GM10266 (cell line): ENCODE measurements at regions not wholly inside any gene's neighbourhood (a gene's known extent, or its start where the extent isn't known, plus 50 kb on each side); places are given as distances from the start of the nearest gene placed in this dataset.

Experiments
- DNase-seq: peaks from one replicate; pipeline ENCODE4 v3.0.0; 2012; ENCODE audit errors: extremely low spot score
- CTCF ChIP-seq: IDR thresholded peaks from 2 replicates; pipeline ENCODE4 v1.5.1; 2012; ENCODE audit warnings: mild to moderate bottlenecking, low read depth; ENCODE audit not compliant: control insufficient read depth, insufficient read depth; ENCODE audit errors: missing control alignments

GRCh38 chr4:170750519-170750918 lies 660.8 kb upstream of the AADAT start:
- DNase-seq = no peak
- TF ChIP-seq CTCF = no peak

DNA sequence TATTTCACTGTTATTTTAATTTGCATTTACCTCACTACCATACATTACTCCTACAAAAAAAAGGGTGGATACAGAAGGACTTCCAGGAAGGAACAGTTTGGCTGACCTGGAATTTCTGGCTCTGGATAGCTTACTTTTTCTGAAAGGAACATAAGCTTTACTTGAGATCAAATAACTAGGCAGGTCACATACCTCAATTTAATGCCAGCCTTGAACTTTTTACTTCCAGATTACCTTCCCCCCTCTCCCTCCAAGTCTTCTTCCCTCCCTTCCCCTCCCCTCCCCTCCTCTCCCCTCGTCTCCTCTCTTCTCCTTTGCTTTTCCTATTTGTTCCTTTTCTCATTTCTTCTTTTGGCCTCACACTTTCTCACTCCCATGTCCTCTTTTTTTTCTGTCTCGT lies 659.2 kb upstream of the AADAT start:
- DNase-seq = no peak
- TF ChIP-seq CTCF = no peak

- no peak for DNase-seq
- TF ChIP-seq CTCF = no peak
These were observed 653.9 kb upstream of the AADAT start for GRCh38 chr4:170743633-170744032.

- no peak for DNase-seq
- TF ChIP-seq CTCF = no peak
These were observed 652.1 kb upstream of the AADAT start for GRCh38 chr4:170741856-170742255.

- DNase-seq = no peak
- no peak for TF ChIP-seq CTCF
These were observed 647.0 kb upstream of the AADAT start for GRCh38 chr4:170736710-170737109.

DNA sequence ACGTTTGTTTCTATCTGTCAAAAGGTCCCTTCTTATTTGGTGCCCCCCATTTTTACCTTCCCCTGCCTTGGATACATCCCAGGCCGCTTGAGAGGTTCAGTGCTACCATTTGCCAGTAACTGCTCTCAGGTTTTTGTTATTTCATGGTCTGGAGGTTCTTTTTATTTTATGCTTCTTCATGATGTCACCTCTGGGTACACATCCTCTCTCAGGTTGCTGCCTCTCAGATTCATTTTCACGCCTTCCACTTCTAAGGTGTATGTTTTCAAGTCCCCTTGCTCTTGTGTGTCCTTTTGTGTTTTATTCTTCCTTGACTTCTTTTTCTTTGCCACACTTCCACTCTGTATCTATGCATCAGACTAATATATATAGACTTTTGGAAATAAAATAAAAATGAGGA lies 640.1 kb upstream of the AADAT start:
- no peak for TF ChIP-seq CTCF
- no peak for DNase-seq

DNA sequence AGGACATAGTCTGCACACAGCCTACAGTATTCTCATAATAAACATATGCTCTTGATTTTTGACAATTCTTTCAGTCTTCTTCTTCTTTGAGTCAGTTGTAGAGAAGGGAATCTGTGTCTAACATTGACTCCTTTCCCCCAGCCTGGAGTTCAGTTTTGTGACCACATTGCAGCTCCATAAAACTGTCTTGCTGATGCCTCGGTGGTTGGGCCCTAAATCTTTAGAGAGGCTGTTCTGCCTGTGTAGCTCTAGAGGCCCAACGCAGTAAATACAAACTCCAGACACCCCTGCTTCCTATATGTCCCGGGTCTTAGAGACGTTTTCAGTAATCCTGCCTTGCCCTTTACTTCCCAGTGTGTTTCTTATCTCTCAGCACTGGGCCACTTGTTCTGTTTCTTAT lies 639.5 kb upstream of the AADAT start:
- no peak for DNase-seq
- no peak for TF ChIP-seq CTCF
